Calu3 (cell line): ENCODE measurements at regions not wholly inside any gene's neighbourhood (a gene's known extent, or its start where the extent isn't known, plus 50 kb on each side); places are given as distances from the start of the nearest gene placed in this dataset.
A peak's percentile ranks its signal among the peaks of the same experiment; 100 is the strongest.

ENCODE experiments used
- BruUV-seq: library from RNA; stranded (reverse); fragments of 400-500 nt; replicated peaks from 2 replicates; lab custom pipeline; 2021; lab: Mats Ljungman, UMichigan
- CTCF ChIA-PET: fragments of 300-600 bp; sonication (Branson Sonifier 250); formaldehyde crosslinking; loops from one replicate; lab custom pipeline; 2022; ENCODE audit warnings: antibody characterized with exemption; lab: Charles Lee
- DNase-seq: peaks from one replicate; pipeline ENCODE4 v3.0.0; 2022
- H3K27ac Mint-ChIP-seq: one replicate; pipeline ENCODE4 v1.8.0; 2022; ENCODE audit warnings: mixed read lengths; ENCODE audit not compliant: unreplicated experiment
- H3K27me3 Mint-ChIP-seq: one replicate; pipeline ENCODE4 v1.8.0; 2022; ENCODE audit warnings: mixed read lengths; ENCODE audit not compliant: unreplicated experiment
- H3K36me3 Mint-ChIP-seq: one replicate; pipeline ENCODE4 v1.8.0; 2022; ENCODE audit warnings: mild to moderate bottlenecking, moderate library complexity, mixed read lengths; ENCODE audit not compliant: insufficient read depth, unreplicated experiment
- H3K4me1 Mint-ChIP-seq: one replicate; pipeline ENCODE4 v1.8.0; 2022; ENCODE audit warnings: mild to moderate bottlenecking, low read depth, mixed read lengths; ENCODE audit not compliant: unreplicated experiment
- H3K4me3 Mint-ChIP-seq: one replicate; pipeline ENCODE4 v1.8.0; 2022; ENCODE audit warnings: mild to moderate bottlenecking, low read depth, moderate library complexity, mixed read lengths; ENCODE audit not compliant: unreplicated experiment
- H3K9me3 Mint-ChIP-seq: one replicate; pipeline ENCODE4 v1.8.0; 2022; ENCODE audit warnings: low read depth, mixed read lengths; ENCODE audit not compliant: unreplicated experiment
- intact Hi-C: fragments of 100-400 bp; cut with micrococcal nuclease; formaldehyde crosslinking; loops from one replicate; pipeline ENCODE4 v1.10.0; 2022; ENCODE audit not compliant: unreplicated experiment
- TF ChIP-seq, protein P1 (sequence below): fragments of 200-600 bp; IDR thresholded peaks from one replicate; pipeline ENCODE4 v1.8.0; 2022; ENCODE audit warnings: antibody characterized with exemption; ENCODE audit not compliant: unreplicated experiment

GRCh38 chr20:61186771-61187472 is 65.1 kb upstream of the CDH4 start:
- Mint-ChIP-seq H3K27ac (peak overlapping the region; percentile 62), H3K9me3 (peaks cover 8% of the 10 kb centered on the region), H3K4me3 (no peak overlapping the region), H3K4me1 (peaks cover 10% of the 10 kb centered on the region), H3K27me3 (no peaks in the 10 kb centered on the region), H3K36me3 (no peaks in the 10 kb centered on the region)
- DNase-seq = no peak
- BruUV-seq = no TSS peak
- CTCF ChIA-PET = no interaction called here
- intact Hi-C loops = no loop called here
- TF ChIP-seq, protein P1, sequence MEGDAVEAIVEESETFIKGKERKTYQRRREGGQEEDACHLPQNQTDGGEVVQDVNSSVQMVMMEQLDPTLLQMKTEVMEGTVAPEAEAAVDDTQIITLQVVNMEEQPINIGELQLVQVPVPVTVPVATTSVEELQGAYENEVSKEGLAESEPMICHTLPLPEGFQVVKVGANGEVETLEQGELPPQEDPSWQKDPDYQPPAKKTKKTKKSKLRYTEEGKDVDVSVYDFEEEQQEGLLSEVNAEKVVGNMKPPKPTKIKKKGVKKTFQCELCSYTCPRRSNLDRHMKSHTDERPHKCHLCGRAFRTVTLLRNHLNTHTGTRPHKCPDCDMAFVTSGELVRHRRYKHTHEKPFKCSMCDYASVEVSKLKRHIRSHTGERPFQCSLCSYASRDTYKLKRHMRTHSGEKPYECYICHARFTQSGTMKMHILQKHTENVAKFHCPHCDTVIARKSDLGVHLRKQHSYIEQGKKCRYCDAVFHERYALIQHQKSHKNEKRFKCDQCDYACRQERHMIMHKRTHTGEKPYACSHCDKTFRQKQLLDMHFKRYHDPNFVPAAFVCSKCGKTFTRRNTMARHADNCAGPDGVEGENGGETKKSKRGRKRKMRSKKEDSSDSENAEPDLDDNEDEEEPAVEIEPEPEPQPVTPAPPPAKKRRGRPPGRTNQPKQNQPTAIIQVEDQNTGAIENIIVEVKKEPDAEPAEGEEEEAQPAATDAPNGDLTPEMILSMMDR = no peak

- Mint-ChIP-seq H3K27me3 (no peaks in the 10 kb centered on the region), H3K4me3 (no peak overlapping the region), H3K27ac (no peak overlapping the region), H3K36me3 (no peaks in the 10 kb centered on the region), H3K9me3 (peaks cover 18% of the 10 kb centered on the region), H3K4me1 (peaks cover 10% of the 10 kb centered on the region)
- TF ChIP-seq, protein P1 = no peak
- intact Hi-C loops = no loop called here
- CTCF ChIA-PET = interaction anchor here (0.7 kb wide), 1 partner anchor 268 kb away, joined by 6 read pairs; no protein-coding TSS in a partner anchor
- no TSS peak for BruUV-seq
- DNase-seq = no peak
These were observed 62.5 kb upstream of the CDH4 start for GRCh38 chr20:61189534-61189933.

DNA sequence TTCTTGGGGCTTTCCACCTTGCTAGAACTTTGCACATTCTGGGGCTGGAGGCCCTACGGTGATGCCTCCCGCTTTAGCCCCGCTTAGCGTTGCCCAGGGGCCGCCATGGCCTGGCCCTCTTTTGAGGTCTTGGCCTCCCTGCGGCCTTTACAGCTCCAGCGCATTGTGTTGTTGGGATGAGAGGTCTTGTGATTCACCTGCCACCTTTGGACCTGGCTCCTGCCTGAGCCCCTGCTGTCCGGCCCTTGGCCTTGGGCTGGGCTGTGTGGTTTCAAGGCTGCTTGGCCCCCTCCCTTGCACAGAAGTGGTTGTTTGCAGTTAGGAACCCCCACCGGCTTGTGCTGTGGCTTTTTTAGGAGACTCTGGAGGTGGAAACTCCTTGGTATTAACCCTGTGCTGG is 61.0 kb upstream of the CDH4 start:
- no peak for DNase-seq
- BruUV-seq = no TSS peak
- CTCF ChIA-PET = no interaction called here
- TF ChIP-seq, protein P1 = no peak
- no peaks in the 10 kb centered on the region for H3K27me3 Mint-ChIP-seq
- no peaks in the 10 kb centered on the region for H3K36me3 Mint-ChIP-seq
- peaks cover 14% of the 10 kb centered on the region for H3K9me3 Mint-ChIP-seq
- intact Hi-C loops = no loop called here
- H3K4me3 Mint-ChIP-seq = no peak overlapping the region
- H3K27ac Mint-ChIP-seq = no peak overlapping the region
- peaks cover 7% of the 10 kb centered on the region for H3K4me1 Mint-ChIP-seq

- CTCF ChIA-PET = no interaction called here
These were observed 59.6 kb upstream of the CDH4 start for GRCh38 chr20:61192337-61192950.

More at GRCh38 chr20:61192337-61192950, 59.6 kb upstream of the CDH4 start:
- Mint-ChIP-seq H3K4me3 (no peak overlapping the region), H3K4me1 (no peaks in the 10 kb centered on the region), H3K36me3 (no peaks in the 10 kb centered on the region), H3K9me3 (peaks cover 9% of the 10 kb centered on the region), H3K27ac (no peak overlapping the region), H3K27me3 (no peaks in the 10 kb centered on the region)
- TF ChIP-seq, protein P1 = no peak
- BruUV-seq = no TSS peak
- DNase-seq = no peak
- intact Hi-C loops = no loop called here
